Type B pancreatic cell (in vitro differentiated cells): ENCODE measurements at regions not wholly inside any gene's neighbourhood (a gene's known extent, or its start where the extent isn't known, plus 50 kb on each side); places are given as distances from the start of the nearest gene placed in this dataset.

Experiments
- DNase-seq: peaks from one replicate; pipeline ENCODE4 v3.0.0; 2021; ENCODE audit warnings: mixed read lengths; ENCODE audit not compliant: unreplicated experiment; ENCODE audit errors: extremely low spot score
- H3K27ac Mint-ChIP-seq: 2 replicates; pipeline ENCODE4 v1.8.0; 2021; ENCODE audit warnings: mild to moderate bottlenecking, mixed read lengths
- H3K27me3 Mint-ChIP-seq: 2 replicates; pipeline ENCODE4 v1.8.0; 2021; ENCODE audit warnings: mixed read lengths
- H3K36me3 Mint-ChIP-seq: 2 replicates; pipeline ENCODE4 v1.8.0; 2021; ENCODE audit warnings: mixed read lengths
- H3K4me1 Mint-ChIP-seq: one replicate; pipeline ENCODE4 v1.8.0; 2021; ENCODE audit warnings: mixed read lengths; ENCODE audit not compliant: unreplicated experiment
- H3K4me3 Mint-ChIP-seq: 2 replicates; pipeline ENCODE4 v1.8.0; 2021; ENCODE audit warnings: mild to moderate bottlenecking, mixed read lengths
- H3K9me3 Mint-ChIP-seq: 2 replicates; pipeline ENCODE4 v1.8.0; 2021; ENCODE audit warnings: mixed read lengths
- CTCF ChIP-seq: fragments of 200-600 bp; sonication (generic); conservative IDR thresholded peaks from 2 replicates; pipeline ENCODE4 v1.5.0; 2021; ENCODE audit warnings: antibody characterized with exemption, mild to moderate bottlenecking

- H3K27me3 Mint-ChIP-seq: no peaks in the 10 kb centered on the region
- H3K27ac Mint-ChIP-seq: no peak overlapping the region
- no peaks in the 10 kb centered on the region for H3K4me1 Mint-ChIP-seq
- no peak for TF ChIP-seq CTCF
- H3K36me3 Mint-ChIP-seq: no peaks in the 10 kb centered on the region
- DNase-seq: no peak
- no peaks in the 10 kb centered on the region for H3K9me3 Mint-ChIP-seq
- no peak overlapping the region for H3K4me3 Mint-ChIP-seq
These were observed 313.6 kb downstream of the TBC1D32 start for GRCh38 chr6:121020656-121021055.

- no peak overlapping the region for H3K4me3 Mint-ChIP-seq
- H3K36me3 Mint-ChIP-seq: no peaks in the 10 kb centered on the region
- H3K27me3 Mint-ChIP-seq: no peaks in the 10 kb centered on the region
- no peak overlapping the region for H3K27ac Mint-ChIP-seq
- H3K9me3 Mint-ChIP-seq: no peaks in the 10 kb centered on the region
- no peak for DNase-seq
- TF ChIP-seq CTCF: no peak
- H3K4me1 Mint-ChIP-seq: no peaks in the 10 kb centered on the region
These were observed 325.7 kb downstream of the TBC1D32 start for GRCh38 chr6:121008553-121008952.

- Mint-ChIP-seq H3K27ac (no peak overlapping the region), H3K4me1 (no peaks in the 10 kb centered on the region), H3K9me3 (no peaks in the 10 kb centered on the region), H3K4me3 (no peak overlapping the region), H3K36me3 (no peaks in the 10 kb centered on the region), H3K27me3 (no peaks in the 10 kb centered on the region)
- no peak for DNase-seq
- no peak for TF ChIP-seq CTCF
These were observed 328.3 kb downstream of the TBC1D32 start for GRCh38 chr6:121006024-121006423.

GRCh38 chr6:121000381-121000780 lies 333.9 kb downstream of the TBC1D32 start:
- DNase-seq: no peak
- no peak overlapping the region for H3K27ac Mint-ChIP-seq
- no peak overlapping the region for H3K4me3 Mint-ChIP-seq
- H3K9me3 Mint-ChIP-seq: no peaks in the 10 kb centered on the region
- H3K4me1 Mint-ChIP-seq: no peaks in the 10 kb centered on the region
- no peak for TF ChIP-seq CTCF
- H3K27me3 Mint-ChIP-seq: no peaks in the 10 kb centered on the region
- no peaks in the 10 kb centered on the region for H3K36me3 Mint-ChIP-seq

GRCh38 chr6:120996340-120996739 lies 337.9 kb downstream of the TBC1D32 start:
- Mint-ChIP-seq H3K4me3 (no peak overlapping the region), H3K27me3 (no peaks in the 10 kb centered on the region), H3K27ac (no peak overlapping the region), H3K36me3 (no peaks in the 10 kb centered on the region), H3K4me1 (no peaks in the 10 kb centered on the region), H3K9me3 (no peaks in the 10 kb centered on the region)
- no peak for DNase-seq
- no peak for TF ChIP-seq CTCF

- Mint-ChIP-seq H3K9me3 (no peaks in the 10 kb centered on the region), H3K36me3 (no peaks in the 10 kb centered on the region), H3K4me3 (no peak overlapping the region), H3K4me1 (no peaks in the 10 kb centered on the region), H3K27ac (no peak overlapping the region), H3K27me3 (no peaks in the 10 kb centered on the region)
- no peak for TF ChIP-seq CTCF
- no peak for DNase-seq
These were observed 339.7 kb downstream of the TBC1D32 start for GRCh38 chr6:120994573-120994967.
